NCI-H2107 (cell line): ENCODE measurements at regions not wholly inside any gene's neighbourhood (a gene's known extent, or its start where the extent isn't known, plus 50 kb on each side); places are given as distances from the start of the nearest gene placed in this dataset.
"Not testable (repeated sequence)": the region's sequence is repeated elsewhere in the genome, so short reads cannot be mapped to it uniquely, and the experiment has no call there.

Experiments used
- DNase-seq: peaks from one replicate; lab custom pipeline; 2025; lab: John Stamatoyannopoulos, UW

DNA sequence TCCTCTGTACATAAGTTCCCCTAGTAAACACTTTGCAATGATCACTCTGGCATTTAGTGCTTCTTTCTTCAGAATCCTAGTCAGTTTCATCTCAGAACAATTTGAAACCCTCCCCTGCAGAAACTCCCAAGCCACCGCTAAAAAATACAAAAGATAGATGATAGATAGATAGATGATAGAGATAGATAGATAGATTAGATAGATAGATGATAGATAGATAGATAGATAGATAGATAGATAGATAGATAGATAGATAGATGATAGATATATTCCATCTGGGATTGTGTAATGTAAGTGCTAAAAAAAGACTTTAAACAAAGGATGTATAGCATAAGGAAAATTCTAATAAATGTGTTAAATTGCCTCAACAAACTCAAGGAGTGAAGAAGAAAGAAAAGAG lies 212.6 kb upstream of the POGK start:
- no peak for DNase-seq

DNA sequence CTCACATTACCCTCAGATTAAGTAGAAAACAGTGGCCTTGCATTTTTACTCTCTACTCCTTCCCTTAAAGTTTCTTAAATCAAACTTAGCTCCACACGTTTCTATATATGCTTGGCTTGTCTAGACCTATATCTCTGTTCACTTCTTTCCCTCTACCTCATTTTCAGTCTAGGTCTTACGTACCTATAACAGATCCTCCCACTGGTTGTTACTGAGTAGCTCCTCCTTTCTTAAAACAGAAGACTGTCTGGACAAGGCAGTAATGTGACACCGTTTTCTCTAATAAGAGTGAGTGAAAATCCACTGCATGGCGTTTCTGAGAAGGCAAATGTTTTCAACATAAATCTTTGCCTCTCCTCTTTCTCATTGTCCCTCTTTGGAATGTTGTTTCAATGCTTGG lies 211.7 kb upstream of the POGK start:
- no peak for DNase-seq

DNA sequence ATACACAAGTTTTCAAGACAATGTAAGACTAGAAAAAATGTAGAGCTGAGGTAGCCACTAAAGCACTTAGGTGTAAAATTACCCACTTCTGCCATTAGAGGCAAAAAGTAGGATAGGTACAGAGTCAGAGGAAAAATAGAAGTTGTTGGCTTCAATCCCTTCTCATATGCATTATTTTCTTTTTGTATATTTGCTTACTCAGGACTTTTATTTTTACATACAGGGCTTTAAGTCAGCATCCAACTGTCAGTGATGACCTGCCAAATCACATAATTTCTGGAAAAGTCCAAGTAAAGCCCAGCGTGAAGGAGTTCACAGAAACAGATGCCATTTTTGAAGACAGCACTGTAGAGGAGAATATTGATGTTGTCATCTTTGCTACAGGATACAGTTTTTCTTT lies 211.0 kb upstream of the POGK start:
- no peak for DNase-seq

DNA sequence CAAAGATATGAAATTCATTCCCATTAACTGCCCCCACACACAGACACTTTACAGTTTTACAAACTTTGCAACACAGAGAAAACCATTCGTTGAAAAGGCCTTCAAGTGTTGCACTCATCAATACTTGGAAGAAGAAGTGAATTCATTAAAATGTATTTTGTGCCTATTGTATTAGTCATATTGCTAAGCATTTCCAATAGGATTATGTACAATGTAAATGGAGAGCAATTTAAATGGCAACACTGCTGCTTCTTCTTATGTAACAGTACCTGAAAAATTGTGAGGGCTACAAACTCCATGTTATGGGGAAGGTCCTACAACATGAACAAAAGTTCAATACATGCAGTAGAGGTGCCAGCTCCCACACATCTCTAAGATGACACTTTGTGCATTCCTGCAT lies 209.3 kb upstream of the POGK start:
- DNase-seq, result no peak

DNA sequence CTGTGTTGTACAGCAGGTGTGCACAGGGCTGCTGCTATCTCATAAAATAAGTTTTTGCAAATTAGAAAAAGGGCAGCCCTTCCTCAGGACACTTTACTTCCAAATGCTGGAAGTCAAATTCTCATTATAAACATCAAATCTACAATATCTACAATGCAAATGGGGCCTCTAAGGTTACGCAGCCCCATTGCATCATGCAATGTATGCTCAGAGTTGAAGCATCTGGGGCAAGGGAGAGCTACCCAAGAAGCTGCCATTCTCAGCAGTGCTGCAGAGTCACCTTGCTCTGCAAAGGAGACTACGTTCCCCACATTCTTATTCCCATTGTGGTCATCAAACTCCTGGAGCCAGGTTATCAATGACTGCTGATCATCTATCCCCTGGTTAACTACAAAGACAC lies 208.9 kb upstream of the POGK start:
- no peak for DNase-seq

DNA sequence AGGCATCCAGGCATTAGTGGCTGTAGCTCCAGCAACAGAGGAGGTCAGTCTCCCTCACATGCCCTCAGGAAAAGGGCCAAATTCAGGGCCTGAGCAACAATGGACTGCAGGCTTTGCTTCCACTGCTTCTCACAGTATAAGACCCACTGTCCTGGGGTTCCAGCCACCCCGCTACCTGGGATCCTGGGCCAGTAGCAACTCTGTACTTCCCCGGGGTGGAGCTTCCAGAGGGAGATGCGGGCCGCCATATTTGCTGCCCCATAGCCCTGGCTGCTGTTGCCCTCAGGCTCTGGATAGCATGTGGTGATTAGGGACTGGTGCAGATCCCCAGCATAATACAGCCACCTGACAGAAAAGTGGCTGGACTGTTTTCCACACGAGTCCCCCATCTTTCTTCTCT lies 201.1 kb upstream of the POGK start:
- DNase-seq, result no peak

DNA sequence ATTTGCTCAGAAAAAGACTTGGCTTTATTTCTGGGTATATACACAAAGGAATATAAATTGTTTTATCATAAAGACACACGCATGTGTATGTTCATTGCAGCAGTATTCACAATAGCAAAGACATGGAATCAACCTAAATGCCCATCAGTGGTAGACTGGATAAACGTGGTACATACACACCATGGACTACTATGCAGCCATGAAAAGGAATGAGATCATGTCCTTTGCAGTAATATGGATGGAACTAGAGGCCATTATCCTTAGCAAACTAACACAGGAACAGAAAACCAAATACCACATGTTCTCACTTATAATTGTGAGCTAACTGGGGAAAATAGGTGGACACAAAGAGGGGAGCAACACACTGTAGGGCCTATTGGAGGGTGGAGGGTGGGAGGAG lies 182.0 kb upstream of the POGK start:
- DNase-seq, result not testable (repeated sequence)

DNA sequence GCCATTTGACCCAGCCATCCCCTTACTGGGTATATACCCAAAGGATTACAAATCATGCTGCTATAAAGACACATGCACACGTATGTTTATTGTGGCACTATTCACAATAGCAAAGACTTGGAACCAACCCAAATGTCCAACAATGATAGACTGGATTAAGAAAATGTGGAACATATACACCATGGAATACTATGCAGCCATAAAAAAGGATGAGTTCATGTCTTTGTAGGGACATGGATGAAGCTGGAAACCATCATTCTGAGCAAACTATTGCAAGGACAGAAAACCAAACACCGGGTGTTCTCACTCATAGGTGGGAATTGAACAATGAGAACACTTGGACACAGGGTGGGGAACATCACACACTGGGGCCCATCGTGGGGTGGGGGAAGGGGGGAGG lies 172.5 kb upstream of the POGK start:
- not testable (repeated sequence) for DNase-seq

DNA sequence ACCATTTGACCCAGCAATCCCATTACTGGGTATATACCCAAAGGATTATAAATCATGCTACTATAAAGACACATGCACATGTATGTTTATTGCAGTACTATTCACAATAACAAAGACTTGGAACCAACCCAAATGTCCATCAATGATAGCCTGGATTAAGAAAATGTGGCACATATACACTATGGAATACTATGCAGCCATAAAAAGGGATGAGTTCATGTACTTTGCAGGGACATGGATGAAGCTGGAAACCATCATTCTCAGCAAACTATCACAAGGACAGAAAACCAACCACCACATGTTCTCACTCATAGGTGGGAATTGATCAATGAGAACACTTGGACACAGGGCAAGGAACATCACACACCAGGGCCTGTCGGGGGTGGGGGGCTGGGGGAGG lies 171.7 kb upstream of the POGK start:
- not testable (repeated sequence) for DNase-seq

DNA sequence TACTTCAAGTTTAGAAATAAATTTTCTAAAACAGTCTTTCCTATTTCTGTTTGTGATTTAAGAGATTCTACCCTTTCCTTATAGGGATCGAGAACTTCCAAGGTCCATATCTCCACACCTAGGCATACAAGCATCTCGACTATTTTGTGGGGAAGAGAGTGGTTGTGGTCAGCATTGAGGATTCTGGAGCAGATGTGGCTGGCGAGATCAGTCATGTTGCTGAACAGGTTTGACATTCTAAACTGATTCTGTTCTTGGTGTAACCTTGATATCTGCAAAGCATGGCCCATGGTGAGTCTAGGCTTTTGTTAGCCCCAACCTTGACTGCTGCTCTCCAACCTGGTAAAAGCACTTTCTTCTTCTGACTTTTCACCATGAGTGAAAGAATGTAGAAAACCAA lies 167.6 kb upstream of the POGK start:
- DNase-seq, result no peak

DNA sequence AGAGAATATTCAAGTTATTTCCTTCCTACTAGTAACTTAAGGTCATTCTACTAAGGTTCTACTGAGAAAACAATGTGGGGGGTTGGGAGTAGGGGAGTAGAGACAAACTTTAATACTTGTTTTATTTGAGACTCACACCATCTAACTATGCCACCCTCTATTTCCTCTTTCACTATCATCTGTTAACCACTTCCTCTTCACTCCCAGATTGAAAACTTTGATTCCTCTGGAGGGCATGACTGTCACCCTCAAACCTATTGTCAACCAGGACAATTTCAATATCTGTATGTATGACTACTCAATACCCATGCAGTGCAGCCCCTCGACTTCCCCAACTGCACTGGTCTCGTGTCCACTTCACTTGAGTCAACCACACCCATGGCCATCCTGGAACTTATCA lies 165.6 kb upstream of the POGK start:
- no peak for DNase-seq

DNA sequence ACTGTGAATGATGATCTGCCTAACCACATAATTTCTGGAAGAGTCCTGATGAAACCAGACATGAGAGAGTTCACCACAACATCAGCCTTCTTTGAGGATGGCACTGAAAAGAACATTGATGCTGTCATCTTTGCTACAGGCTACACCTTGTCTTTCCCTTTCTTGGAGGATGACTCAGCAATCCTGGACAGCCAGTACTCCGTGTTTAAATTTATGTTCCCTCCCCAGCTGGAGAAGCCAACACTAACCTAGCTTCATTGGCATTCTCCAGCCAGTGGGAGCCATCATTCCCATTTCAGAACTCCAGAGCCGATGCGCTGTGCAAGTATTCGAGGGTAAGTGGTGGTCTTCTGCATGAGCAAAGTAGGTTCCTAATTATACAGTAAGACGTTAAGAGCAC lies 164.1 kb upstream of the POGK start:
- DNase-seq, result no peak

DNA sequence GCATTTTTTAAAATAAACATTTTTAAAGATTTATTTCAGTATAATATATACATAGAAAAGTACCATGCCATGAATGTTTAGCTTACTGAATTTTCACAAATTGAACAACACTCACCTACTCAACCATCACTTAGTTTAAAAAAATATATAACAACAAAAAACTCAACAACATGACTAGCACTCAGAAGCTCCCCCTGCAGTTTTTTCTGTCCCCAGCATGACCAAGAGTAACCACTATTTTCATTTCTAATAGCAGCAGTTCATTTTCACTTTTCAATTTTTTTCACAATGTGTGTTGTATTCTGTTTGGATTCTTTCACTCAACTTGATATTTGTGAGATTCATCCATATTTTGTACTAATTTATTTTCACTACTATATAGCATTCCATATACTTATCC lies 162.3 kb upstream of the POGK start:
- no peak for DNase-seq

DNA sequence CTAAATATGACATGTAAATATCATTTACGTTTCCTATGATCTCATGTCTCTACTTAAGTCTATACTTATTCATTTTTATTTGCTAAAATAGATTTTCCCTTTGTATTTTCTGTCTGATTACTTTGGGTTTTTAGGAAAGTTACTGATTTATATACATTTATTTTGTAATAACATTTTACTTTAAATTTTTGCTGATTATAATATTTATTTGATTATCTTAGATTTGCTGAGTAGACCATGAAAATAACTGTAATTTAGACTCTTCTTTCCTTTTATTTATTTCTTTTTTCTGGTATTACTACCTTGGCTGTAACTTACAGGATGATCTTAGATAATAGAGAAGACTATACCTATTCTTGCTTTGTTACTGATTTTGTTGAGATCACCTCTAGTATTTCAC lies 159.9 kb upstream of the POGK start:
- no peak for DNase-seq

DNA sequence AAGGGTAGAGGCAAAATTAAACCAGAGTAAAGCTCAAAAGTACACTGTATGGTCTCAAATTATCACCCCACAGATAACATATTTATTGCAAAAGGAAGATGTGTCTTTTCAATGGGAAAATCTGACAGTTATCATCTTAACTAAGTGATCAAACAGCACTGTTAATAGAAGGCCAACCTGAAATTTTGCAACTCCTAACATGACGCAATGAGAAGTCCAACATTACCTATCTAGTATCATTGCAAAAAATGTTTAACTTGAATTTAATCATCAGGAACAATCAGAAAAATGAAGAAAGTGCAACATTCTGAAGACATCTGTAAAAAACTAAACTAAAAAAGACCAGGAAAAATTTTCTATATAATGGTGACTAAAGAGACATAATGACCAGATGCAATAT lies 156.7 kb upstream of the POGK start:
- no peak for DNase-seq

DNA sequence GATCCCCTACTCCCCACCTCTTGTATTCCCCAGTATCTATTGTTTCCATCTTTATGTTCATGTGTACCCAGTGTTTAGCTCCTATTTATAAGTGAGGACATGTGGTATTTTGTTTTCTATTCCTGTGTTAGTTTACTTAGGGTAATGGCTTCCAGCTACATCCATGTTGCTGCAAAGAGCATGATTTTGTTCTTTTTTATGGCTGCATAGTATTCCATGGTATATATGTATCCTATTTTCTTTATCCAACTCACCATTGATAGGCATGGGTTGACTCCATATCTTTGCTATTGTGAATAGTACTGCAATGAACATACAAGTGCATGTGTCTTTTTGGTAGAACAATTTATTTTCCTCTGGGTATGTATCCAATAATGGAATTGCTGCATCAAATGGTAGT lies 154.6 kb upstream of the POGK start:
- DNase-seq, result not testable (repeated sequence)

DNA sequence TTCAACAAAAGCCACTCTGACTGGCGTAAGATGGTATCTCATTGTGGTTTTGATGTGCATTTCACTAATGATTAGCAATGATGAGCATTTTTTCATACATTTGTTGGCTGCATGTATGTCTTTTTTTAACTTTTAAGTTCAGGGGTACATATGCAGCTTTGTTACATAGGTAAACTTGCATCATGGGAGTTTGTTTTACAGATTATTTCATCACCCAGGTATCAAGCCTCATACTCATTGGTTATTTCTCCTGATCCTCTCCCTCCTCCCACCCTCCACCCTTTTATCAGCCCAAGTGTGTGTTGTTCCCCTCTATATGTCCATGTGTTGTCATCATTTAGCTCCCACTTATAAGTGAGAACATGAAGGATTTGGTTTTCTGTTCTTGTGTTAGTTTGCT lies 154.1 kb upstream of the POGK start:
- no peak for DNase-seq

DNA sequence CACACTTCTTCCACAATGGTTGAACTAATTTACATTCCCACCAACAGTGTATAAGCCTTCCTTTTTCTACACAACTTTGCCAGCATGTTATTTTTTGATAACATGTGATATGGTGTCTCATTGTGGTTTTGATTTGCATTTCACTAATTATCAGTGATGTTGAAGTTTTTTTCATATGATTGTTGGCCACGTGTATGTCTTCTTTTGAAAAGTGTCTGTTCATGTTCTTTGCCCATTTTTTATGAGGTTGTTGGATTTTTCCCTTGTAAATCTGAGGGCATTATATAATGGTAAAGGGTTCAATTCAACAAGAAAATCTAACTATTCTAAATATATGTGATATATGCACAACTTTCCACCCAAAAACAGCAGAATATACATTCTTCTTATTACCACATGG lies 153.4 kb upstream of the POGK start:
- DNase-seq, result not testable (repeated sequence)

DNA sequence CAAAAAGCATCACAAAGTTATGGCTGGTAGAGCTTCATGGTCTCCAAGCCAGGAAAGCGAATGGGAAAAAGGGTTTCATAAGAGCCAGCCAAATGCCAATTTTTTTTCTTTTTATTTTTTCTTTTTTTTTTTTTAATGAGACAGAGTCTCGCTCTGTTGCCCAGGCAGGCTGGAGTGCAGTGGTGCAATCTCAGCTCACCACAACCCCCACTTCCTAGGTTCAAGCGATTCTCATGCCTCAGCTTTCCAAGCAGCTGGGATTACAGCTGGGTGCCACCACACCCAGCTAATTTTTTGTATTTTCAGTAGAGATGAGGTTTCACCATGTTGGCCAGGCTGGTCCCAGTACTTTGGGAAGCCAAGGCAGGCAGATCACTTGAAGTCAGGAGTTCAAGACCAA lies 148.7 kb upstream of the POGK start:
- not testable (repeated sequence) for DNase-seq

DNA sequence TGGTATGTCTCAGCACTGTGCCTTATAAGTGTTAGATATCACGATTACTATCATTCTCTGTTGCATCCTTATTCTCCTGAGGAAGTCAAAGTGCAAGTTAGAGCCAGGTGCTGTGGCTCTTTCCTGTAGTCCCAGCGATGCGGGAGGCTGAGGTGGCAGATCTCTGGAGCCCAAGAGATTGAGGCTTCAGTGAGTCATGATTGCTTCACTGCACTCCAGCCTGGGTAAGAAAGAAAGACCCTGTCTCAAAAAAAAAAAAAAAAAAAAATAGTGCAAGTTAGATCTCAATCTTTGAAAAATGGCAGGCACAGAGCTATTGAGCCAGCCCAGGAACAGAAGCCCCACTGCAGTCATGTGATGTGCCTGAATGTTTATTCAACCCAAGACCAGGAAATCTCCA lies 147.8 kb upstream of the POGK start:
- DNase-seq, result no peak

DNA sequence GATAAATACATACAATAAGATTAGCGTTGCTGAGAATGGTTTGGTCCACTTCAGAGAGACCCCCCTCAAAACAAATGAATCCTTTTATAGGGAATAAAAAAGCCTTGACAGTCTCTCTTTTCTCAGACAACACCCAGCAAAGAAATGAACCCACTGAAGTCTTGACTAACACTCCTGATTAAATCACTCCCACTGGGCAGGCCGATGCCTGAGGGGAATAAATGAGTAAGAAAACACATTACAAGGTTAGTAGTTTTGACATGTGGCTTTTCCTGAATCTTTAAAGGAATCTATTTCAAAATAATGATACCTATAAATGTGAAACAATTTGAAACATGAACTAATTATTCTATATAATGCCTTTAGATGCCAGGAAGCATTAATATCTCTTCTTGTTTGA lies 146.9 kb upstream of the POGK start:
- DNase-seq, result no peak

DNA sequence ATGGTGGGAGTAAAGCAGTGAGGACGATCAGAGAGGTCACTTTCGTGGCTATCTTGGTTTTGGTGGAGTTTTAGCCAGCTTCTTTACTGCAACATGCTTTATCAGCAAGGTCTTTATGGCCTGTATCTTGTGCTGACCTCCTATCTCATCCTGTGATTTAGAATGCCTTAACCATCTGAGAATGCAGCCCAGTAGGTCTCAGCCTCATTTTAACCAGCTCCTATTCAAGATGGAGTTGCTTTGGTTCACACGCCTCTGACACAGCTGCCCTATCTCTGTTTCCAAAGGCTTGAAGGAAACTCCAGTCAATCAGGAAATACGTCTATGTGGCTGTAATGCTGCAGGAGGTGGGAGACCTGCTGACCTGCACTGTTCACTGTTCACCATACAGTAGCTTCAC lies 146.1 kb upstream of the POGK start:
- DNase-seq, result no peak

DNA sequence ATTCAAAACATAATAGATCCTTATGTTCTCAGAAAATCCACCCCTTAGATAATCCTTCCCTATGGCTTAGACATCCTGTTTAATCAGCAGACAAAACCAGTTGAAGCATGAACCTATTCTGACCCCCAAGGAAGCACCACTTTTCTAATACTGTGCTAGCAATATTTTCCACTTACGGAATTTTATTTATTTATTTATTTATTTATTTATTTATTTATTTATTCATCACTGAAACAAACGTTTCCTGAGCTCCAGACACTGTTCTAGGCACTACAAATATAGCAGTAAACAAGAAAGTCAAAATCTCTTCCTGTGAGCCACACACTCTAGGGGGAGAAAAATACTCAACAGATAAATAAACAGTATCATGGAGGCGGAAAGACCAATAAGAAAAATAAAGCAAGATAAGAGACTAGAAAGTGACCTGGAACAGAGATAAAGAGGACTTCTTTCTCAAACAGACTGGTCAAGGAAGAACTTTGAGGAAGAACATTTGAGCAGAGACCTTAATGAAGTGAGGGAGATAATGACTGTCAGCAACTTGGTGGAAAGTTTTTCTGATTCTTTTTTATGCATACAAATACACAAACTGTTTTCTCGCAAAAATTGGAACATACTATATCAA lies 145.5 kb upstream of the POGK start:
- no peak for DNase-seq

DNA sequence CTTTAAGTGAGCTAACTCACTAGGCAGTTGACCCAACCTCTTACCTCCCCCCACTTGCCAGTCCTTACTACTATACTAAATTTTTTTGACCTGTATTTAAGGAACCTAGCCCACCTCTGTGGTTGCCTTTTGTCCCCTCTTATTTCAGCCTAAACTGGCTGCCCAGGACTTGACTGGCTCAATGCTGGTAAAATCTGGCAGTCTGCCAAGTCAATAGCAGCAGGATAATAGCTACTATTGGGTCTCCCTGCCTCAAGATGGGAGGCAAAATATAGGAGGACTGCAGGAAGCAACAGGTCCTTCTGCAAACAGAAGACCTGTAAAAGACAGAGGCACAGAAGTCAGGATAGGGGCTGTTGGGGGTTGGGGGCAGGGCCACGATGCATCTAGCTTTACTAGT lies 144.2 kb upstream of the POGK start:
- no peak for DNase-seq

DNA sequence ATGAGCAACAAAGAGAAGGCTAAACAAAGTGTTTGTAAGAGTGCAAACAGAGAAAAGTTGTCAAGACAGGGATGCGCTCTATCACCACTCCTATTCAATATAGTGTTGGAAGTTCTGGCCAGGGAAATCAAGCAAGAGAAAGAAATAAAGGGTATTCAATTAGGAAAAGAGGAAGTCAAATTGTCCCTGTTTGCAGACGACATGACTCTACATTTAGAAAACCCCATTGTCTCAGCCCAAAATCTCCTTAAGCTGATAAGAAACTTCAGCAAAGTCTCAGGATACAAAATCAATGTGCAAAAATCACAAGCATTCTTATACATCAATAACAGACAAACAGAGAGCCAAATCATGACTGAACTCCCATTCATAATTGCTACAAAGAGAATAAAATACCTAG lies 143.4 kb upstream of the POGK start:
- DNase-seq, result not testable (repeated sequence)
